AG09309 (cell line): ENCODE measurements at regions not wholly inside any gene's neighbourhood (a gene's known extent, or its start where the extent isn't known, plus 50 kb on each side); places are given as distances from the start of the nearest gene placed in this dataset.

Source experiments
- DNase-seq: peaks from one replicate; pipeline ENCODE4 v3.0.0-alpha.2; 2010; ENCODE audit warnings: low read depth
- H3K4me3 ChIP-seq: 2 replicates; pipeline ENCODE4 v1.5.1; 2011; ENCODE audit warnings: mild to moderate bottlenecking, low read depth, low read length, moderate library complexity; ENCODE audit not compliant: control insufficient read depth
- TF ChIP-seq, protein P1 (sequence below): IDR thresholded peaks from 2 replicates; pipeline ENCODE4 v1.5.1; 2011; ENCODE audit warnings: mild to moderate bottlenecking, low read depth, low read length, inconsistent platforms; ENCODE audit not compliant: insufficient read depth, control insufficient read depth; ENCODE audit errors: missing control alignments

DNA sequence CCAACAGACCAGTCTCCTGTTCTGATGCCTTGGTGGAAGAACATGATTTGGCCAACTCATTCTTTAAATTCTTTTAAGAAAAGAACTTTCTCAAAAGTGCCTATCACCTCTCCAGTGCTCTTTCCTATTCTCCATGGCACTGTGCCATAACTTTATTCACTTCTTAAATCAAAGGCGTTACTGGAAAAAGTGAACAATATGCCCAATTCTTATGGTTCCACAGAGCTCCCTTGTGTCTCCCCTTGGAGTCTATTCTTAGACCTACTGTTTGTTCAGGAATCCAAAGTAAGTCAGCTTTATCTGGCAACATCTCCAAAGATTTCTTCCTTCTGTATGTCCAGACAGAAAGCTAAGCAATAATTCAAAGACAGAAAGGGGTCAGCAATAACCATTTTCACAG, 111.9 kb upstream of the MAGI3 start:
- no peak overlapping the region for H3K4me3 ChIP-seq
- TF ChIP-seq, protein P1, sequence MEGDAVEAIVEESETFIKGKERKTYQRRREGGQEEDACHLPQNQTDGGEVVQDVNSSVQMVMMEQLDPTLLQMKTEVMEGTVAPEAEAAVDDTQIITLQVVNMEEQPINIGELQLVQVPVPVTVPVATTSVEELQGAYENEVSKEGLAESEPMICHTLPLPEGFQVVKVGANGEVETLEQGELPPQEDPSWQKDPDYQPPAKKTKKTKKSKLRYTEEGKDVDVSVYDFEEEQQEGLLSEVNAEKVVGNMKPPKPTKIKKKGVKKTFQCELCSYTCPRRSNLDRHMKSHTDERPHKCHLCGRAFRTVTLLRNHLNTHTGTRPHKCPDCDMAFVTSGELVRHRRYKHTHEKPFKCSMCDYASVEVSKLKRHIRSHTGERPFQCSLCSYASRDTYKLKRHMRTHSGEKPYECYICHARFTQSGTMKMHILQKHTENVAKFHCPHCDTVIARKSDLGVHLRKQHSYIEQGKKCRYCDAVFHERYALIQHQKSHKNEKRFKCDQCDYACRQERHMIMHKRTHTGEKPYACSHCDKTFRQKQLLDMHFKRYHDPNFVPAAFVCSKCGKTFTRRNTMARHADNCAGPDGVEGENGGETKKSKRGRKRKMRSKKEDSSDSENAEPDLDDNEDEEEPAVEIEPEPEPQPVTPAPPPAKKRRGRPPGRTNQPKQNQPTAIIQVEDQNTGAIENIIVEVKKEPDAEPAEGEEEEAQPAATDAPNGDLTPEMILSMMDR = no peak
- DNase-seq = no peak

DNA sequence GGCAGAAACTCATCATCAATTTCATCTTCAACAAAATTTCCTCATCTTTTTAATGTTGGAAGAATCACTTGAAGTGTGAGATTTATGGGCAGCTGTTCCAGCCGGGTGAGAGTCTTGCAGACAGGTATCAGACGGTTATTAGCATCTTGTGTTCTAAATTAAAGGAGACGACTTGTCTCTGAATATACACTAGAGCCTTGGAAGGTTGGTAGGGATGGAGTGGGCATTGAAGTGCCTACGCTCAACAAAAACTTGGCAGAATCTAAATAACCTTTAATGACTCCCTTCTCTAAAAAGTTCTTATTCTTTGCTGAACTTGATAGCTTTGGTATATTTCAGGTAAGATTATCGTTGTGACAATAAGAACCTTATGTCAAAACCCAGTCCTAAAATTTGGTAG, 111.5 kb upstream of the MAGI3 start:
- DNase-seq = no peak
- H3K4me3 ChIP-seq = no peak overlapping the region
- TF ChIP-seq, protein P1 = no peak

DNA sequence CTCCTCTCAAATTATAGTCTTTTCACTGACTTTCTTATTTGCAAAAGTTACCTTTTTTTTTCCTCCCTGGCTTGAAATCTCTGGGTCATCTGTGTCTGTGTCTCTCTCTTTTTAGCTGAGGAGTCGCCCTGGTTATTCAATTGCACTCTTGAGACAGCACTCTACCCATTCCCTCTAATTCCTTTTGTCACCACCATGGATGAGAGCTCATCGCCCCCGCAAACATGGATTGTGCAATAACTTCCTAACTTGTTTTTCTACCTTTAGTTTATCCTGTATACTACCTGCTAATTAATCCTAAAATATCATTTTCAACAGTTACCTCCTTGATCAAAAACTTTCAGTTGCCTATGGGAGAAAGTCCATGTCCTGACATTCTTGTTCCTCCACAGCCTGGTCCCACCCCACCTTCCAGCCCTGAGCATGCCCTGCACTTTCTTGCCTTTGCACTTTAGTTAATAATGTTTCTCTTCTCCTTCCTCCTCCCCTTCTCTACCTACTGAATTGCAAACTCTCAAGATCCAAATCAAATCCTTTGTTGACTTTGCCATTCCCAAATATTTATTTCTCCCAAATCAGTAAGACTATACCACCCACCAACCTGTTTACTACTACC, 110.4 kb upstream of the MAGI3 start:
- no peak overlapping the region for H3K4me3 ChIP-seq
- TF ChIP-seq, protein P1 = no peak
- DNase-seq = no peak

DNA sequence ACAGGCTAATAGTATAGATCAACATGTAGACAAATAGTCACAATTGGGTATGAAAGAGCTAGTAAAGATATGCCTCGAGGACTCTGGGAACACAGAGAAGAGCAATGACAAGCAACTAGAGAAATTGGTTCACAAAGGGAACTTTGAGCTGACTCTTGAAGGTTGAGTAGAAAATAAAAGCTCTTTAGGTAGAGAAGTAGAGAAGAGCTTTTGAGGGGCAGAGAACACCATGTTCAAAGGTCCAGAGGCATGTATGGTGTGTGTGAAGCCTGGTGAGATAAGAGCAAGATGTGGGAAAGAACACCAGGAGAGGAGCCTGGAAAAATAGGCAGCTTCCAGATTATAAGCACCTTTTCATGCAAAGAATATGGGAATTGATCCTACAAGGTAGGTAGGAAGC, 109.7 kb upstream of the MAGI3 start:
- H3K4me3 ChIP-seq = no peak overlapping the region
- TF ChIP-seq, protein P1 = no peak
- no peak for DNase-seq

DNA sequence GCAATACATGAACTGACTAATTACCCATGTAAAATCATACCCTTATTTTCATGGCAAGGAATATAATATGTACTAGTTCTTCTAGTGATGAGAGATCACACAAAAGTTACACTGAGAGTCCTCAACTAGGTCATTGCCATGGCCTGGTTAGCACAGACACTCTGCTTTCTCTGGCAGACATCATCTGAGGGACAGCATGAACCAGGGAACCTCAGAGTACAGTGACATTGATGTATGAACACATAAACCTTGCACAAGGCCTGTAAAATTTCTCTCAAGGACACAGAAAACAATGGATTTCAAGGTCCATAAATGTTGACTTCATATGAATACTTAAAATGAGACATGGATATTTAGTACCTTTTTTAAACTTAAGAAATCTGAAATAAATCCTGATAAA, 108.8 kb upstream of the MAGI3 start:
- H3K4me3 ChIP-seq = no peak overlapping the region
- no peak for DNase-seq
- TF ChIP-seq, protein P1 = no peak

DNA sequence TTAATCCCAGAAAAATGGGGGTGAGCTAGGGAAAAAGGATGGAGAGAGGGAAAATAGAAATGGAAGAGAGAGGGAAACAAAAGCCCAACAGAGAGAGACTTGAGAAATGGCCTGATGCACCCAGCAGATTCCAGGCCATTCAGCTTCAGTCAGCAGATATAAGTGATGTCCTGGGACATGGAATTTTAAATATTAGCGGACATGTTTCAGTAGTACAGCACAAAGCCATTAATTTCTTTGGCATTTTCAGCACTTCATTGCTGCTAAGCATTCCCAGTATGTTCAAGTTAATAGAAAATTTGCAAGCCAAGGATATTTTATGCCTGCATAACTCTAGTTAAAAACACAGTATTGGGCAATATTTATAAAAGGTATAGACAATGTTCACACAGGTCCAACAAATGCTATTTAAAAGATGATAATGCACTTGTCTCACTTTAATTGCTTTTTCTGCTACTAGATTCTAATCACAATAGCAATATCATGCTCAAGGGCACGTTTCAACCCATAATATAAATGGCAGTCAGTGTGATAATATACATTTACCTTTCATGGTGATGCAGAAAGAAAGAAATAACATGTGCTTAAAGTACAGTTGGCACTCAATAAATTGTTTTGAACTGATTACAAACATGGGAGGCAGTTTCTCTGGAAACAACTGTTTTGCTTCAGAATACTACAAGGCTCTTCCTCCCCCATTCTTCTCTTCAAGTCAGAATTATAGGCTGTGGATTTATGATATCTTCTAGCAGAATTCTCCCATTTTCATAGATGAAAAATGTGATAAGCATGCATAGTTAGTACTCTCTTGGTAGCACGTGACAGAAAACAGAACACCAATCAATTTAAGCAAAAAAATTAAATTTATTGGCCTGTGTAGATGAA, 108.1 kb upstream of the MAGI3 start:
- DNase-seq = no peak
- TF ChIP-seq, protein P1 = no peak
- H3K4me3 ChIP-seq = no peak overlapping the region
